B cell (primary cell): ENCODE measurements at regions not wholly inside any gene's neighbourhood (a gene's known extent, or its start where the extent isn't known, plus 50 kb on each side); places are given as distances from the start of the nearest gene placed in this dataset.

Experiments used
- ATAC-seq: fragments of 200-7000 bp; cut with Tn5 transposase; one replicate; pipeline ENCODE4 v1.10.0; 2021; ENCODE audit warnings: low read depth, mild to moderate bottlenecking, moderate number of reproducible peaks, moderate library complexity
- CTCF ChIA-PET: fragments of 350-600 bp; sonication (Branson Sonifier 250); formaldehyde crosslinking; loops from one replicate; lab custom pipeline; 2021; ENCODE audit warnings: antibody characterized with exemption, inconsistent platforms; lab: Charles Lee
- POLR2A ChIA-PET: fragments of 350-600 bp; sonication (Branson Sonifier 250); formaldehyde crosslinking; loops from one replicate; lab custom pipeline; 2021; ENCODE audit warnings: antibody characterized with exemption; lab: Charles Lee
- DNase-seq: peaks from one replicate; pipeline ENCODE4 v3.0.0; 2013
- H2AFZ ChIP-seq: 2 replicates; pipeline ENCODE4 v1.6.1; 2012; ENCODE audit warnings: mild to moderate bottlenecking, low read depth, low read length; ENCODE audit not compliant: insufficient read depth, poor library complexity, severe bottlenecking
- H3K27ac ChIP-seq, 2 donors: 1 replicate in 1 of 2; 2 replicates in 1 of 2; pipeline ENCODE4 v1.5.1; 2012 to 2013; ENCODE audit warnings: low read length in 2 of 2, mild to moderate bottlenecking in 2 of 2, moderate library complexity in 1 of 2
- H3K27me3 ChIP-seq, 4 experiments: fragments of 200-600 bp in 1 of 4; sonication (generic) in 1 of 4; replicated peaks in 1 of 4; 1 replicate in 2 of 4; 2 replicates in 2 of 4; pipeline versions ENCODE4 v1.6.1 to v1.7.0; 2013 to 2016; ENCODE audit warnings: low read length in 3 of 4, mild to moderate bottlenecking in 2 of 4, mixed read lengths in 1 of 4, moderate library complexity in 1 of 4; ENCODE audit not compliant: insufficient read depth in 4 of 4, control insufficient read depth in 3 of 4; ENCODE audit errors: control extremely low read depth in 1 of 4
- H3K36me3 ChIP-seq, 2 experiments: replicated peaks in 1 of 2; 1 replicate in 1 of 2; 2 replicates in 1 of 2; pipeline versions ENCODE4 v1.6.1 to v1.7.1; 2013; ENCODE audit warnings: low read length in 1 of 2; ENCODE audit not compliant: insufficient read depth in 2 of 2, control insufficient read depth in 1 of 2; ENCODE audit errors: control extremely low read depth in 1 of 2, extremely low read depth in 1 of 2
- H3K4me1 ChIP-seq, 2 donors: fragments of 200-600 bp in 1 of 2; sonication (generic) in 1 of 2; 1 replicate in 1 of 2; 2 replicates in 1 of 2; pipeline versions ENCODE4 v1.5.1 to v1.6.1; 2013 to 2017; ENCODE audit warnings: low read length in 2 of 2; ENCODE audit not compliant: control insufficient read depth in 2 of 2, insufficient read depth in 2 of 2
- H3K4me2 ChIP-seq: replicated peaks from 2 replicates; pipeline ENCODE3; 2012; ENCODE audit warnings: mild to moderate bottlenecking, low read depth, low read length; ENCODE audit not compliant: poor library complexity, severe bottlenecking
- H3K4me3 ChIP-seq, 5 experiments: fragments of 200-600 bp in 1 of 5; sonication (generic) in 1 of 5; 1 replicate in 3 of 5; 2 replicates in 2 of 5; pipeline versions ENCODE4 v1.5.1 to v1.7.0; 2011 to 2016; ENCODE audit warnings: low read length in 4 of 5, mild to moderate bottlenecking in 4 of 5, low read depth in 2 of 5, control low read depth in 1 of 5, moderate library complexity in 1 of 5; ENCODE audit not compliant: insufficient read depth in 1 of 5; ENCODE audit errors: control extremely low read depth in 1 of 5, extremely low read depth in 1 of 5
- H3K79me2 ChIP-seq: fragments of 200-600 bp; sonication (generic); one replicate; pipeline ENCODE4 v1.6.0; 2016; ENCODE audit warnings: low read length; ENCODE audit not compliant: control insufficient read depth, insufficient read depth
- H3K9ac ChIP-seq: fragments of 200-600 bp; sonication (generic); 2 replicates; pipeline ENCODE4 v1.6.1; 2017; ENCODE audit warnings: mild to moderate bottlenecking, low read length, moderate library complexity
- H3K9me3 ChIP-seq, 3 donors: one replicate each; pipeline versions ENCODE4 v1.6.1 to v1.7.1; 2013; ENCODE audit warnings: low read length in 2 of 3; ENCODE audit not compliant: control insufficient read depth in 2 of 3, insufficient read depth in 1 of 3; ENCODE audit errors: control extremely low read depth in 1 of 3
- H4K20me1 ChIP-seq: 2 replicates; pipeline ENCODE4 v1.6.0; 2012; ENCODE audit warnings: mild to moderate bottlenecking, low read length; ENCODE audit not compliant: insufficient read depth, control insufficient read depth, poor library complexity, severe bottlenecking
- H3K27ac Mint-ChIP-seq: one replicate; pipeline ENCODE4 v1.8.0; 2021; ENCODE audit warnings: mixed read lengths
- H3K27me3 Mint-ChIP-seq: one replicate; pipeline ENCODE4 v1.8.0; 2021; ENCODE audit warnings: mixed read lengths
- H3K4me1 Mint-ChIP-seq: one replicate; pipeline ENCODE4 v1.8.0; 2021; ENCODE audit warnings: mixed read lengths
- H3K4me3 Mint-ChIP-seq: one replicate; pipeline ENCODE4 v1.8.0; 2021; ENCODE audit warnings: mixed read lengths
- H3K9me3 Mint-ChIP-seq: one replicate; pipeline ENCODE4 v1.8.0; 2022; ENCODE audit warnings: mixed read lengths; ENCODE audit not compliant: insufficient read depth
- CTCF ChIP-seq: fragments of 200-600 bp; IDR thresholded peaks from one replicate; pipeline ENCODE4 v1.8.0; 2022; ENCODE audit warnings: antibody characterized with exemption, mild to moderate bottlenecking
- EZH2 ChIP-seq: IDR thresholded peaks from 2 replicates; pipeline ENCODE4 v1.6.1; 2012; ENCODE audit warnings: borderline replicate concordance, low read depth, mild to moderate bottlenecking, moderate library complexity, low read length; ENCODE audit not compliant: insufficient read depth, poor library complexity, severe bottlenecking
- WGBS: methylation state at CpG from one replicate; pipeline ENCODE4 v1.1.5; 2013; ENCODE audit warnings: missing lambda C conversion rate; ENCODE audit not compliant: insufficient coverage; 5-methylcytosine and 5-hydroxymethylcytosine counted together
- intact Hi-C: fragments of 100-400 bp; cut with micrococcal nuclease; formaldehyde crosslinking; loops from one replicate; pipeline ENCODE4 v1.10.0; 2022

- no peaks in the 10 kb centered on the region for H3K27me3 ChIP-seq
- no peaks in the 10 kb centered on the region for H3K36me3 ChIP-seq
- ChIA-PET POLR2A (no interaction called here), CTCF (no interaction called here)
- no peaks in the 10 kb centered on the region for H4K20me1 ChIP-seq
- ATAC-seq (no peak), DNase-seq (no peak)
- no peak overlapping the region for H3K4me3 ChIP-seq
- no peak overlapping the region for H3K27ac Mint-ChIP-seq
- peaks cover under 1% of the 10 kb centered on the region for H3K9me3 Mint-ChIP-seq
- no peaks in the 10 kb centered on the region for H3K9me3 ChIP-seq
- no peaks in the 10 kb centered on the region for H3K4me1 Mint-ChIP-seq
- no peaks in the 10 kb centered on the region for H3K79me2 ChIP-seq
- no peaks in the 10 kb centered on the region for H3K4me1 ChIP-seq
- no peak overlapping the region for H3K4me2 ChIP-seq
- WGBS: no CpG with 5 or more reads among the region's 3 CpGs
- no peak overlapping the region for H3K9ac ChIP-seq
- no peak overlapping the region for H2AFZ ChIP-seq
- no peaks in the 10 kb centered on the region for H3K27me3 Mint-ChIP-seq
- TF ChIP-seq EZH2 (no peak), CTCF (no peak)
- intact Hi-C loops: no loop called here
- no peak overlapping the region for H3K27ac ChIP-seq
- no peak overlapping the region for H3K4me3 Mint-ChIP-seq
Measured at GRCh38 chr6:122553697-122554096, 56.5 kb upstream of the PKIB start.

- CTCF ChIA-PET: no interaction called here
- H4K20me1 ChIP-seq: no peaks in the 10 kb centered on the region
- no peak overlapping the region for H3K4me3 Mint-ChIP-seq
- H3K27ac ChIP-seq: no peak overlapping the region
- H3K4me2 ChIP-seq: no peak overlapping the region
- H3K27ac Mint-ChIP-seq: no peak overlapping the region
- intact Hi-C loops: no loop called here
- POLR2A ChIA-PET: no interaction called here
- H3K4me3 ChIP-seq: no peak overlapping the region
- peaks cover 4% of the 10 kb centered on the region for H3K9me3 Mint-ChIP-seq
- H3K4me1 ChIP-seq: no peaks in the 10 kb centered on the region
- H3K27me3 Mint-ChIP-seq: no peaks in the 10 kb centered on the region
- DNase-seq (no peak), ATAC-seq (no peak)
- no peaks in the 10 kb centered on the region for H3K9me3 ChIP-seq
- H3K4me1 Mint-ChIP-seq: no peaks in the 10 kb centered on the region
- TF ChIP-seq CTCF (no peak), EZH2 (no peak)
- no peaks in the 10 kb centered on the region for H3K79me2 ChIP-seq
- no peak overlapping the region for H2AFZ ChIP-seq
- H3K36me3 ChIP-seq: no peaks in the 10 kb centered on the region
- H3K27me3 ChIP-seq: no peaks in the 10 kb centered on the region
- H3K9ac ChIP-seq: no peak overlapping the region
Measured at GRCh38 chr6:122555561-122555960, 54.6 kb upstream of the PKIB start.
